SK-N-SH (cell line): ENCODE measurements at regions not wholly inside any gene's neighbourhood (a gene's known extent, or its start where the extent isn't known, plus 50 kb on each side); places are given as distances from the start of the nearest gene placed in this dataset.

Source experiments
- EP300 ChIP-seq, 2 experiments: IDR thresholded peaks; 2 replicates each; pipeline versions ENCODE4 v1.4.0 to v1.6.1; 2012; ENCODE audit warnings: borderline replicate concordance in 1 of 2, low read depth in 1 of 2, low read length in 1 of 2
- EZH2phosphoT487 ChIP-seq: fragments of 200-600 bp; sonication (generic); IDR thresholded peaks from 2 replicates; pipeline ENCODE4 v1.6.1; 2017; ENCODE audit warnings: low read depth, mixed run types, mild to moderate bottlenecking, antibody characterized with exemption, moderate library complexity, borderline replicate concordance
- MEF2A ChIP-seq: IDR thresholded peaks from 2 replicates; pipeline ENCODE4 v1.4.0; 2012; ENCODE audit warnings: low read depth, borderline replicate concordance
- MXI1 ChIP-seq: IDR thresholded peaks from 2 replicates; pipeline ENCODE4 v1.6.1; 2012; ENCODE audit warnings: mild to moderate bottlenecking, low read depth, low read length, improper control_type of control experiment
- RCOR1 ChIP-seq: fragments of 150-350 bp; IDR thresholded peaks from 2 replicates; pipeline ENCODE4 v1.6.1; 2017; ENCODE audit warnings: antibody characterized with exemption, low read length
- RFX5 ChIP-seq: IDR thresholded peaks from 2 replicates; pipeline ENCODE4 v1.6.1; 2012; ENCODE audit warnings: mild to moderate bottlenecking, improper control_type of control experiment, low read length
- TAF1 ChIP-seq: IDR thresholded peaks from 2 replicates; pipeline ENCODE4 v1.6.1; 2012; ENCODE audit warnings: low read depth, mild to moderate bottlenecking, low read length, moderate library complexity, borderline replicate concordance
- TCF12 ChIP-seq: IDR thresholded peaks from 2 replicates; pipeline ENCODE4 v1.4.0; 2012
- TEAD4 ChIP-seq: IDR thresholded peaks from 2 replicates; pipeline ENCODE4 v1.4.0; 2012; ENCODE audit warnings: mild to moderate bottlenecking, borderline replicate concordance; ENCODE audit not compliant: insufficient read depth
- TF ChIP-seq, protein P1 (sequence below): fragments of 200-600 bp; sonication (generic); IDR thresholded peaks from 2 replicates; pipeline ENCODE4 v1.6.1; 2017; ENCODE audit warnings: antibody characterized with exemption, mild to moderate bottlenecking, moderate library complexity
- TF ChIP-seq, protein P2 (sequence below): fragments of 150-350 bp; IDR thresholded peaks from 2 replicates; pipeline ENCODE4 v1.6.1; 2017; ENCODE audit warnings: antibody characterized with exemption, low read length, low read depth, borderline replicate concordance

GRCh38 chr3:31077826-31078225 is 183.4 kb upstream of the GADL1 start:
- TF ChIP-seq RFX5 (no peak), TAF1 (no peak), MXI1 (no peak), EP300 (IDR thresholded peaks at IDR 0.05; ENCODE audit: borderline replicate concordance in 1 of 2, low read depth in 1 of 2, low read length in 1 of 2) (no peak), MEF2A (no peak), TCF12 (no peak), TEAD4 (no peak), RCOR1 (no peak), EZH2phosphoT487 (no peak)
- TF ChIP-seq, protein P1, sequence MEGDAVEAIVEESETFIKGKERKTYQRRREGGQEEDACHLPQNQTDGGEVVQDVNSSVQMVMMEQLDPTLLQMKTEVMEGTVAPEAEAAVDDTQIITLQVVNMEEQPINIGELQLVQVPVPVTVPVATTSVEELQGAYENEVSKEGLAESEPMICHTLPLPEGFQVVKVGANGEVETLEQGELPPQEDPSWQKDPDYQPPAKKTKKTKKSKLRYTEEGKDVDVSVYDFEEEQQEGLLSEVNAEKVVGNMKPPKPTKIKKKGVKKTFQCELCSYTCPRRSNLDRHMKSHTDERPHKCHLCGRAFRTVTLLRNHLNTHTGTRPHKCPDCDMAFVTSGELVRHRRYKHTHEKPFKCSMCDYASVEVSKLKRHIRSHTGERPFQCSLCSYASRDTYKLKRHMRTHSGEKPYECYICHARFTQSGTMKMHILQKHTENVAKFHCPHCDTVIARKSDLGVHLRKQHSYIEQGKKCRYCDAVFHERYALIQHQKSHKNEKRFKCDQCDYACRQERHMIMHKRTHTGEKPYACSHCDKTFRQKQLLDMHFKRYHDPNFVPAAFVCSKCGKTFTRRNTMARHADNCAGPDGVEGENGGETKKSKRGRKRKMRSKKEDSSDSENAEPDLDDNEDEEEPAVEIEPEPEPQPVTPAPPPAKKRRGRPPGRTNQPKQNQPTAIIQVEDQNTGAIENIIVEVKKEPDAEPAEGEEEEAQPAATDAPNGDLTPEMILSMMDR: no peak
- TF ChIP-seq, protein P2, sequence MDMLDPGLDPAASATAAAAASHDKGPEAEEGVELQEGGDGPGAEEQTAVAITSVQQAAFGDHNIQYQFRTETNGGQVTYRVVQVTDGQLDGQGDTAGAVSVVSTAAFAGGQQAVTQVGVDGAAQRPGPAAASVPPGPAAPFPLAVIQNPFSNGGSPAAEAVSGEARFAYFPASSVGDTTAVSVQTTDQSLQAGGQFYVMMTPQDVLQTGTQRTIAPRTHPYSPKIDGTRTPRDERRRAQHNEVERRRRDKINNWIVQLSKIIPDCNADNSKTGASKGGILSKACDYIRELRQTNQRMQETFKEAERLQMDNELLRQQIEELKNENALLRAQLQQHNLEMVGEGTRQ: no peak
